ENCODE measurements at regions not wholly inside any gene's neighbourhood (a gene's known extent, or its start where the extent isn't known, plus 50 kb on each side); places are given as distances from the start of the nearest gene placed in this dataset.

- Mint-ChIP-seq H3K27ac (ENCODE audit: unreplicated experiment) (no peak overlapping the region), H3K9me3 (ENCODE audit: unreplicated experiment) (no peaks in the 10 kb centered on the region), H3K4me3 (ENCODE audit: unreplicated experiment) (no peak overlapping the region), H3K36me3 (ENCODE audit: low read depth, unreplicated experiment) (no peaks in the 10 kb centered on the region), H3K27me3 (ENCODE audit: unreplicated experiment) (no peaks in the 10 kb centered on the region), H3K4me1 (ENCODE audit: unreplicated experiment) (no peaks in the 10 kb centered on the region)
- DNase-seq (ENCODE audit: low spot score), result no peak
- no peak for TF ChIP-seq CTCF (IDR thresholded peaks at IDR 0.05; ENCODE audit: unreplicated experiment)
These were observed 590.3 kb upstream of the SORCS1 start for GRCh38 chr10:107754814-107755213.

DNA sequence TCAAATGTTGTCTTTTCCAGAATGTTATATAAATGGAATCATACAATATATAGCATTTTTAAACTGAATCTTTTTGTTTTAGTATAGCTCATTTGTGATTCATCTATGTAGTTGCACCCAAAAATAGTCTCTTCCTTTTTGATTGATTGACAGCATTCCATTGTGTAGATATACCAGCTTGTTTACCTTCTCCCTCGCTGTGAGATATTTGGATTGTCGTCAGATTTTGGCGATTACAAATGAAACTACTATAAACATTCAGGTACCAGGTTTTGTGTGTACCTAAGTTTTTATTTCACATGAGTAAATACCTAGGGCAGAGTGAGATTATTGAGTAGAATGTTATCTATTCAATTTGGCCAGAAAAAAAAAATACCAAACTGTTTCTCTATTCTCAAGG, 584.7 kb upstream of the SORCS1 start:
- Mint-ChIP-seq H3K36me3 (ENCODE audit: low read depth, unreplicated experiment) (no peaks in the 10 kb centered on the region), H3K4me1 (ENCODE audit: unreplicated experiment) (no peaks in the 10 kb centered on the region), H3K4me3 (ENCODE audit: unreplicated experiment) (no peak overlapping the region), H3K27me3 (ENCODE audit: unreplicated experiment) (no peaks in the 10 kb centered on the region), H3K9me3 (ENCODE audit: unreplicated experiment) (no peaks in the 10 kb centered on the region), H3K27ac (ENCODE audit: unreplicated experiment) (no peak overlapping the region)
- no peak for TF ChIP-seq CTCF (IDR thresholded peaks at IDR 0.05; ENCODE audit: unreplicated experiment)
- no peak for DNase-seq (ENCODE audit: low spot score)

DNA sequence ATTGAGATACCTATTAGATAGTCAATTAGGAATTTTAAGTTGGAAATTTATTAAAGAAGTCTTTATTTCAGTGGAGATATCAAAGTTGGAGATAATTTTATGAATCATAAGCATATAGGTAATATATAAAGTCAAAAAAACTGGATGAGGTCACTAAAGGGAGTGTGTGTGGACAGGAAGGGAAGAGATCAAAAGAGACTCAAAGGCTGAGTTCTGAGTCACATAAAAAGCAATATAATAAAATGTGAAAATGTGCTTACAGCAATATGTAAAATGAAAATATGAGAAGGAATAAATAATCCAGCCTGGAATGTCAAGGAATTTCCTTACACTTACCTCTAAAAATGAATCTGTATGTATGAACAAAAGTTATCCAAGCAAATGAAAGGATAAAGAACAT, 583.3 kb upstream of the SORCS1 start:
- Mint-ChIP-seq H3K4me1 (ENCODE audit: unreplicated experiment) (no peaks in the 10 kb centered on the region), H3K9me3 (ENCODE audit: unreplicated experiment) (no peaks in the 10 kb centered on the region), H3K36me3 (ENCODE audit: low read depth, unreplicated experiment) (no peaks in the 10 kb centered on the region), H3K27me3 (ENCODE audit: unreplicated experiment) (no peaks in the 10 kb centered on the region), H3K27ac (ENCODE audit: unreplicated experiment) (no peak overlapping the region), H3K4me3 (ENCODE audit: unreplicated experiment) (no peak overlapping the region)
- DNase-seq (ENCODE audit: low spot score), result no peak
- no peak for TF ChIP-seq CTCF (IDR thresholded peaks at IDR 0.05; ENCODE audit: unreplicated experiment)

DNA sequence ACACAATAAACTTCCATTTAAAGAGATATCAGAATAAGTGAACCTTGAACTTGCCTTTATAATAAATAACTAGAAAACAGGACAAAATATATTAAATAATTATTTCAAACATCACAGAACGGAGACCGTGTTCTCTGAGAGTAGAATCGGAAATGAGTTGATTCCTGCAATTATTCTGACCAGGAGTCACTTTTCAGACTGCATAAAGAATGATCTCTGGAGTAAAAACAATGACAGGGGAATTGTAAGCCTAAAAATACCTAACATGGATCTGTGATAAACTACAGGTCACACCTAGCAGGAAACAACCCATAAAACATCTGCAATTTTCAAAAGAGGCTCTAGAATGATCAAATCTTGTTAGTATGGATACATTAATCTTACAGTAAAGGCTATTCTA, 577.5 kb upstream of the SORCS1 start:
- Mint-ChIP-seq H3K9me3 (ENCODE audit: unreplicated experiment) (no peaks in the 10 kb centered on the region), H3K36me3 (ENCODE audit: low read depth, unreplicated experiment) (no peaks in the 10 kb centered on the region), H3K27ac (ENCODE audit: unreplicated experiment) (no peak overlapping the region), H3K27me3 (ENCODE audit: unreplicated experiment) (no peaks in the 10 kb centered on the region), H3K4me3 (ENCODE audit: unreplicated experiment) (no peak overlapping the region), H3K4me1 (ENCODE audit: unreplicated experiment) (no peaks in the 10 kb centered on the region)
- DNase-seq (ENCODE audit: low spot score), result no peak
- TF ChIP-seq CTCF (IDR thresholded peaks at IDR 0.05; ENCODE audit: unreplicated experiment), result no peak

DNA sequence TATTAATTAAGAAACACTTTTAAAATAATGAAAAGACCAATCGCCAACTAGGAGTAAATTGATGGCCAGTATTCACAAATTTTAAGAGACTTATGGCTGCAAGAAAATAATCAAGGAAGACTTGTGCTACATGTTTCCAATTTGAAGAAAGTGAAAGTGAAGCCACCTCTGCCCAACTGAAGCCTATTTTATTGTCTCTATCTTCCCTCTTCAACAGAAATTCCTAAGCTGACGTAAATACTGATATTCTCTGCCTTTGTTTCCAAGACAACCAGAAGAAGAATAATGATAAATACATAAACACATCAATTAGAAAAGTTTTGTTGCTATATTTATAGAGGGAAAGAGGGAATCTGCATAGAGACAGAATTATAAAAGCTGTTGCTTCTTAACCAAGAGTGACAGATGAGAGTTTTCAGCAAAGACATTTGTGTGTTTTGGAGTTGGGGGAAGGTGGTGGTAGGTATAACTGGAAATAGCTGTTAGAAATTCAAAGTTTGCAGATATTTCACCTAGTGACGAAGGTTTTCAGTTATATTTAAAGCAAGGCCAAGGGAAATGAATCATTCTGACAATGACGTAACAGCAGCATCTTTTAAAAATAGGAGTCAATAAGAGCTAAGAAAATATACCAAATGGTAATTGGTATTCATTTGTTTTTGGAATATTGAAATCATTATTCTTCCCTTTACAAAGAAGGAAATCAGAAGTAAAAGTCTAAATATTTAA, 576.6 kb upstream of the SORCS1 start:
- TF ChIP-seq CTCF (IDR thresholded peaks at IDR 0.05; ENCODE audit: unreplicated experiment), result no peak
- no peak overlapping the region for H3K4me3 Mint-ChIP-seq (ENCODE audit: unreplicated experiment)
- no peak overlapping the region for H3K27ac Mint-ChIP-seq (ENCODE audit: unreplicated experiment)
- DNase-seq (ENCODE audit: low spot score), result no peak
- no peaks in the 10 kb centered on the region for H3K4me1 Mint-ChIP-seq (ENCODE audit: unreplicated experiment)
- no peaks in the 10 kb centered on the region for H3K9me3 Mint-ChIP-seq (ENCODE audit: unreplicated experiment)
- H3K27me3 Mint-ChIP-seq (ENCODE audit: unreplicated experiment), result no peaks in the 10 kb centered on the region
- H3K36me3 Mint-ChIP-seq (ENCODE audit: low read depth, unreplicated experiment), result no peaks in the 10 kb centered on the region

Measured in endothelial cell (in vitro differentiated cells).